Neuronal stem cell (in vitro differentiated cells): ENCODE measurements at regions not wholly inside any gene's neighbourhood (a gene's known extent, or its start where the extent isn't known, plus 50 kb on each side); places are given as distances from the start of the nearest gene placed in this dataset.

ENCODE experiments used
- DNase-seq: peaks from one replicate; pipeline ENCODE4 v3.0.0-alpha.2; 2013; ENCODE audit warnings: low spot score
- H2AFZ ChIP-seq: one replicate; pipeline ENCODE4 v1.6.1; 2013; ENCODE audit warnings: mild to moderate bottlenecking, low read length, inconsistent platforms
- H2AK5ac ChIP-seq: 2 replicates; pipeline ENCODE4 v1.6.1; 2013; ENCODE audit warnings: low read depth, mild to moderate bottlenecking, inconsistent platforms, low read length, moderate library complexity, mixed read lengths
- H2BK120ac ChIP-seq: 2 replicates; pipeline ENCODE4 v1.6.1; 2013; ENCODE audit warnings: low read depth, mild to moderate bottlenecking, inconsistent platforms, low read length, moderate library complexity, mixed read lengths
- H2BK12ac ChIP-seq: one replicate; pipeline ENCODE4 v1.6.1; 2013; ENCODE audit warnings: low read length, inconsistent platforms
- H2BK15ac ChIP-seq: 2 replicates; pipeline ENCODE4 v1.6.1; 2013; ENCODE audit warnings: mild to moderate bottlenecking, low read length, inconsistent platforms, mixed read lengths
- H2BK5ac ChIP-seq: one replicate; pipeline ENCODE4 v1.6.1; 2013; ENCODE audit warnings: inconsistent platforms, mild to moderate bottlenecking, low read length, moderate library complexity
- H3K14ac ChIP-seq: one replicate; pipeline ENCODE4 v1.6.1; 2013; ENCODE audit warnings: low read length, inconsistent platforms
- H3K18ac ChIP-seq: 2 replicates; pipeline ENCODE4 v1.6.1; 2013; ENCODE audit warnings: low read length, inconsistent platforms
- H3K23ac ChIP-seq: 2 replicates; pipeline ENCODE4 v1.6.1; 2013; ENCODE audit warnings: low read depth, mild to moderate bottlenecking, mixed read lengths, low read length, inconsistent platforms; ENCODE audit not compliant: poor library complexity
- H3K27ac ChIP-seq: replicated peaks from 3 replicates; pipeline ENCODE4 v1.5.1; 2013; ENCODE audit warnings: low read length, inconsistent platforms
- H3K27me3 ChIP-seq, 3 experiments: 2 replicates each; pipeline ENCODE4 v1.6.1; 2013; ENCODE audit warnings: low read length in 3 of 3, mild to moderate bottlenecking in 2 of 3, inconsistent platforms in 1 of 3, low read depth in 1 of 3, mixed read lengths in 1 of 3, moderate library complexity in 1 of 3; ENCODE audit not compliant: control insufficient read depth in 3 of 3, insufficient read depth in 3 of 3
- H3K36me3 ChIP-seq, 2 donors: replicated peaks in 1 of 2; 2 replicates each; pipeline ENCODE4 v1.6.1; 2013; ENCODE audit warnings: low read length in 2 of 2; ENCODE audit not compliant: control insufficient read depth in 2 of 2, insufficient read depth in 2 of 2
- H3K4ac ChIP-seq: 2 replicates; pipeline ENCODE4 v1.6.1; 2013; ENCODE audit warnings: inconsistent platforms, mild to moderate bottlenecking, low read length, moderate library complexity
- H3K4me1 ChIP-seq, 2 donors: 1 replicate in 1 of 2; 2 replicates in 1 of 2; pipeline ENCODE4 v1.6.1; 2013; ENCODE audit warnings: low read length in 2 of 2, low read depth in 1 of 2; ENCODE audit not compliant: control insufficient read depth in 2 of 2, insufficient read depth in 1 of 2
- H3K4me2 ChIP-seq: one replicate; pipeline ENCODE4 v1.6.1; 2013; ENCODE audit warnings: mild to moderate bottlenecking, low read length, inconsistent platforms; ENCODE audit not compliant: insufficient read depth, poor library complexity, severe bottlenecking
- H3K4me3 ChIP-seq, 2 donors: 2 replicates each; pipeline ENCODE4 v1.5.1; 2013; ENCODE audit warnings: low read length in 2 of 2, mild to moderate bottlenecking in 2 of 2, inconsistent platforms in 1 of 2, moderate library complexity in 1 of 2
- H3K79me1 ChIP-seq: one replicate; pipeline ENCODE4 v1.6.1; 2013; ENCODE audit warnings: low read depth, mild to moderate bottlenecking, inconsistent platforms, low read length, moderate library complexity
- H3K9ac ChIP-seq: one replicate; pipeline ENCODE4 v1.6.1; 2013; ENCODE audit warnings: mild to moderate bottlenecking, low read depth, low read length, inconsistent platforms; ENCODE audit not compliant: poor library complexity
- H3K9me3 ChIP-seq, 2 donors: replicated peaks in 1 of 2; 2 replicates each; pipeline versions ENCODE3 to v1.6.1; 2013; ENCODE audit warnings: low read length in 2 of 2, mild to moderate bottlenecking in 2 of 2, inconsistent platforms in 1 of 2, low read depth in 1 of 2, mixed read lengths in 1 of 2, moderate library complexity in 1 of 2; ENCODE audit not compliant: control insufficient read depth in 2 of 2, insufficient read depth in 1 of 2
- H4K8ac ChIP-seq: one replicate; pipeline ENCODE4 v1.6.1; 2013; ENCODE audit warnings: low read depth, mild to moderate bottlenecking, inconsistent platforms, low read length, moderate library complexity
- H4K91ac ChIP-seq: one replicate; pipeline ENCODE4 v1.6.1; 2013; ENCODE audit warnings: low read length, low read depth, mild to moderate bottlenecking, inconsistent platforms; ENCODE audit not compliant: poor library complexity
- WGBS, 2 donors: extraction: QIAGEN DNeasy Blood & Tissue Kit; methylation state at CpG; one replicate each; pipeline ENCODE4 v1.1.7; 2013; ENCODE audit warnings: missing lambda C conversion rate in 2 of 2, mixed read lengths in 1 of 2; ENCODE audit not compliant: insufficient read length in 2 of 2, insufficient replicate concordance in 1 of 2; ENCODE audit errors: extremely low coverage in 2 of 2; 5-methylcytosine and 5-hydroxymethylcytosine counted together

DNA sequence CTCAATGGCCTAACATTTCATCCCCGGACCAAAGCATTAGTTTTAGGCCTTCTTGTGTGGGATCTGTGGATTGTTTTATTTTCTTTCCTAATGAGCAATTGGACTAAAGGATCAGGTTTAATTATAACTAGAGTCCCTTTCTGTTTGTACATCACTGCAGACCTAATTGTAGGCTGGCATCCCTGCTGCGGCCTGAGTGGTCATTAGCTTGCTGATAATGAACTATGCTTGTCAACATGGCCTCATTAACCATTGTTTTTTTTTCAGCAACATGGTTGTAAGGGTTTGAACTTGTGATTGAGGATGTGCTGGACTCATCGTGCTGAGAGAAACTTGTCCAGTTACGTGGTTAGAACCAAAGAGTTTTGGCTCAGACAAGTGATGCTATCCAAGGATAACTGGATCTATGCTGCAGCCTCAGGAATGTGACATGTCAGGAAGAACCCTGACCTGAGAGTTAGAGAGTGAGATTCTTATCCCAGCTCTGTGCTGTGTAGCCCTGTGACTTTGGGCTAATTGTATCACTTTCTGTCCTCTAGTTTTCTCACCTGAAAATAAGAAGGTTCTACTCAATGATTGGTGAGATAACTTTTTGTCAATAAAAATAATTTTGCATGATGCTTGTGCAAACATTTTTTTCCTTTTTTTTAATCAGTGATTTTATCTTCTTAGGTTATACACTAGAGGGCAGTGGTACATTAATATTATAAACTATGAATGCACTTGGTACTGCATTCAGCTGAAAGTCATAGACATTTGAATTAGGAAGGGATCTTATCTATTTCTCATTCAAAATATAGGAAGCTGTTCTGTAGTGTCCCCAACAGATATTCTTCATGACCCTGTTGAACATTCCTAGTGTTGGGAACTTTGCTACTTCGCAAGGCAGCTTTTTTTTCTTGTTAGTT is 140.9 kb downstream of the RNF144B start:
- Histone ChIP-seq H3K36me3 (no peaks in the 10 kb centered on the region), H2AFZ (no peak overlapping the region), H3K9ac (no peak overlapping the region), H2AK5ac (no peak overlapping the region), H3K4me3 (no peak overlapping the region), H2BK5ac (no peak overlapping the region), H3K4me1 (peaks cover 2 to 6% of the 10 kb centered on the region in 2 donors), H3K4ac (no peak overlapping the region), H3K18ac (no peak overlapping the region), H2BK12ac (no peak overlapping the region), H2BK15ac (no peak overlapping the region), H3K4me2 (no peak overlapping the region), H3K9me3 (no peaks in the 10 kb centered on the region), H3K79me1 (no peaks in the 10 kb centered on the region), H4K8ac (no peak overlapping the region), H3K27ac (no peak overlapping the region), H3K27me3 (no peaks in the 10 kb centered on the region), H4K91ac (no peak overlapping the region), H3K23ac (no peak overlapping the region), H3K14ac (no peak overlapping the region), H2BK120ac (no peak overlapping the region)
- peak; percentile 11 for DNase-seq
- no CpG with 5 or more reads among the region's 5 CpGs for WGBS, 2 donors

DNA sequence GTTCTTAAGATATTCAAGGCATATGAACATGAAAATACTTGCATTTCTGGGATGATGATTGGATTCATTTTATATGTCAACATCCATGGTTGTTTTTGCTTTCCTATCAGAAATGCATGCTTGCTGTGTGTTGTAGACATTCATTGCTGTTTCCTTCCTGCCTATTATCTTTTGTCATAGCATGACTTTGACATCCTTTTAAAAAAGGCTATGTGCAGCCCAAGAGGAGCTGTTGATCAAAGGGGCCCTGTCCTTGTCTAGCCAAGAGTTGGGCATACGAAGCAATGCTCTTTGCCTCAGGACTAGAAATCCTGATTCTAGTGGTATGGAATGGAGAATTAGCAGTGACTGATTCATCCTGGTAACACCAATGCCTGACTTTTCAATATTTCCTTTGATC is 143.1 kb downstream of the RNF144B start:
- Histone ChIP-seq H3K18ac (no peak overlapping the region), H4K91ac (no peak overlapping the region), H3K14ac (no peak overlapping the region), H4K8ac (no peak overlapping the region), H2AK5ac (no peak overlapping the region), H3K4me3 (no peak overlapping the region), H3K4ac (no peak overlapping the region), H2BK12ac (no peak overlapping the region), H3K4me2 (no peak overlapping the region), H3K23ac (no peak overlapping the region), H3K36me3 (no peaks in the 10 kb centered on the region), H3K4me1 (peaks cover 4 to 6% of the 10 kb centered on the region in 2 donors), H2BK15ac (no peak overlapping the region), H3K9ac (no peak overlapping the region), H2BK120ac (no peak overlapping the region), H2BK5ac (no peak overlapping the region), H3K79me1 (no peaks in the 10 kb centered on the region), H3K27me3 (no peaks in the 10 kb centered on the region), H3K9me3 (no peaks in the 10 kb centered on the region), H3K27ac (no peak overlapping the region), H2AFZ (no peak overlapping the region)
- WGBS, 2 donors = no CpG with 5 or more reads among the region's 1 CpG
- no peak for DNase-seq

DNA sequence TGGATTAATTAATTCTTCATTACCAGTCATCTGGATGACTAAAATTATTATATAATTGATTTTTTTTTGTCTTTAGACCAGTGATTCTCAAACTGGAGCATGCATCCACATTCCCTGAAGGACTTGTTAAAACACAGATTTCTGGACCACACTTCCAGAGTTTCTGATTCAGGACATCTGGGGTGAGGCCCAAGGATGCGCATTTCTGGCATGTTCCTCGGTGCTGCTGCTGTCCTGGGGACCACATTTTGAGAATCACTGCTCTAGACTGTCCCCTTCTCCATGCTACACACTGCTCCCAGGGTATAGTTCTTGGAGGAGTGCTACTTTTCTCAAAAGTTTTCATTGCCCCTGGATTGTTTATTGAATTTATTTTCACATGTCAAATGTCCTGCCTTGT is 145.0 kb downstream of the RNF144B start:
- H3K14ac ChIP-seq = no peak overlapping the region
- no peak overlapping the region for H3K18ac ChIP-seq
- DNase-seq = no peak
- no peaks in the 10 kb centered on the region for H3K9me3 ChIP-seq
- H4K8ac ChIP-seq = no peak overlapping the region
- no peak overlapping the region for H4K91ac ChIP-seq
- no peak overlapping the region for H3K27ac ChIP-seq
- H2BK15ac ChIP-seq = no peak overlapping the region
- H2AFZ ChIP-seq = no peak overlapping the region
- no peak overlapping the region for H3K4me2 ChIP-seq
- H2BK120ac ChIP-seq = no peak overlapping the region
- H3K79me1 ChIP-seq = no peaks in the 10 kb centered on the region
- H2BK12ac ChIP-seq = no peak overlapping the region
- H2AK5ac ChIP-seq = no peak overlapping the region
- no peak overlapping the region for H3K4ac ChIP-seq
- no peak overlapping the region for H3K9ac ChIP-seq
- H3K23ac ChIP-seq = no peak overlapping the region
- H3K27me3 ChIP-seq = no peaks in the 10 kb centered on the region
- H3K4me3 ChIP-seq = no peak overlapping the region
- H3K36me3 ChIP-seq = no peaks in the 10 kb centered on the region
- no peak overlapping the region for H2BK5ac ChIP-seq
- H3K4me1 ChIP-seq = peaks cover 4 to 19% of the 10 kb centered on the region in 2 donors
- WGBS, 2 donors = no CpG with 5 or more reads among the region's 2 CpGs

DNA sequence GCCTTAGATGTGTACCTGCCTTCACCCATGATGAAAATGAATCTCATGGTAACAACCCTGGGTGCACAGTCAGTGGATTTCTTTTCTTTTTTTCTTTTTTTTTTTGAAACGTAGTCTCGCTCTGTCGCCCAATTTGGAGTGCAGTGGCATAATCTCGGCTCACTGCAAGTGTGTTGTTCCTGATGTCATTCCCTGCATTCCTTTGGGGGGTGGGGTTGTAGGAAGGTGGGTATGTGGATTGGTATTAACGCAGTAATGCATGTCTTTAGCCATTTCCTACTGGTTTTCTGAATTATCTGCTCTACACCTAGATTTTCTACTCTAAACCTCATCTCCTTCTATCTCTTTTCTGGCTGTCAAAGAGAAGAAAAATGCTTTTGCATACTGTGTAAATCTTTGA is 146.6 kb downstream of the RNF144B start:
- Histone ChIP-seq H3K4me2 (no peak overlapping the region), H4K8ac (no peak overlapping the region), H3K23ac (no peak overlapping the region), H3K27ac (no peak overlapping the region), H2AFZ (no peak overlapping the region), H2AK5ac (no peak overlapping the region), H3K18ac (no peak overlapping the region), H3K27me3 (no peaks in the 10 kb centered on the region), H3K4ac (no peak overlapping the region), H3K9ac (no peak overlapping the region), H3K4me3 (no peak overlapping the region), H2BK120ac (no peak overlapping the region), H2BK12ac (no peak overlapping the region), H3K36me3 (no peaks in the 10 kb centered on the region), H2BK5ac (no peak overlapping the region), H3K9me3 (peaks cover 0 to 8% of the 10 kb centered on the region in 2 donors), H4K91ac (no peak overlapping the region), H2BK15ac (no peak overlapping the region), H3K79me1 (no peaks in the 10 kb centered on the region), H3K14ac (no peak overlapping the region), H3K4me1 (peaks cover 2 to 19% of the 10 kb centered on the region in 2 donors)
- no peak for DNase-seq
- no CpG with 5 or more reads among the region's 5 CpGs for WGBS, 2 donors
